Nephron progenitor cell (in vitro differentiated cells): ENCODE measurements at regions not wholly inside any gene's neighbourhood (a gene's known extent, or its start where the extent isn't known, plus 50 kb on each side); places are given as distances from the start of the nearest gene placed in this dataset.
"Not testable (repeated sequence)": the region's sequence is repeated elsewhere in the genome, so short reads cannot be mapped to it uniquely, and the experiment has no call there.

Experiments
- DNase-seq: peaks from one replicate; pipeline ENCODE4 v3.0.0; 2021
- H3K27ac Mint-ChIP-seq: 2 replicates; pipeline ENCODE4 v1.8.0; 2021; ENCODE audit warnings: mild to moderate bottlenecking, moderate library complexity, mixed read lengths
- H3K27me3 Mint-ChIP-seq: 2 replicates; pipeline ENCODE4 v1.8.0; 2021; ENCODE audit warnings: mild to moderate bottlenecking, low read depth, mixed read lengths; ENCODE audit not compliant: poor library complexity
- H3K36me3 Mint-ChIP-seq: 2 replicates; pipeline ENCODE4 v1.8.0; 2021; ENCODE audit warnings: low read depth, mixed read lengths
- H3K4me1 Mint-ChIP-seq: 2 replicates; pipeline ENCODE4 v1.8.0; 2021; ENCODE audit warnings: mixed read lengths
- H3K4me3 Mint-ChIP-seq: 2 replicates; pipeline ENCODE4 v1.8.0; 2021; ENCODE audit warnings: mild to moderate bottlenecking, moderate library complexity, mixed read lengths
- H3K9me3 Mint-ChIP-seq: 2 replicates; pipeline ENCODE4 v1.8.0; 2021; ENCODE audit warnings: mild to moderate bottlenecking, moderate library complexity, mixed read lengths

DNA sequence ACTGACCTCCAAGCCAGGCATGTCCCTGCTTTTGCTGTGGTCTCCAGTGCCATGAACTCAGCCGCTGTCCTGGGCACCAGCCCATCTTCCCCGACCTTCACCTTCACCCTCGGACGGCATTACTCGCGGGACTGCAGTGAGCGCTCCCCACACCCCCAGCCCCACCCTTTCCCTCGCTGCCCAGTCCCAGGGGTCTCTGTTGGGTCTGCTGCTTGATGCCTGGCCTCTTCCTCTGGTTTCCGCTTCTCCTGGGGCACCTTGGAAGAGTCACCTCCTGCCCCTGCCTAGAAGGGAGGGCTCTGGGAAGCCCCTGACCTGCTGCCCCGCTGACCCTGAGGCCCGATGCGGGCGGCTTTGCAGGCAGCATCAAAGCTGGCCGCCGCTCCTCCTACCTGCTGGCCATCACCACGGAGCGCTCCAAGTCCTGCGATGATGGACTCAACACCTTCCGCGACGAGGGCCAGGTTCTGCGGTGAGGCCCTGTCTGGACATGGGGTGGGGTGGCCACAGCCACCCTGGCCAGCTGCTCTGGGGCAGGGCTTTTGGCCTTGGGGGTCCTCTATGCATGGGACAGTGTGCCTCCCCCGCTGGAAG is 102.3 kb downstream of the ZNF267 start:
- not testable (repeated sequence) for H3K4me1 Mint-ChIP-seq, H3K36me3 Mint-ChIP-seq, DNase-seq, H3K4me3 Mint-ChIP-seq, H3K27ac Mint-ChIP-seq, H3K27me3 Mint-ChIP-seq
- peaks cover 29% of the 10 kb centered on the region for H3K9me3 Mint-ChIP-seq

DNA sequence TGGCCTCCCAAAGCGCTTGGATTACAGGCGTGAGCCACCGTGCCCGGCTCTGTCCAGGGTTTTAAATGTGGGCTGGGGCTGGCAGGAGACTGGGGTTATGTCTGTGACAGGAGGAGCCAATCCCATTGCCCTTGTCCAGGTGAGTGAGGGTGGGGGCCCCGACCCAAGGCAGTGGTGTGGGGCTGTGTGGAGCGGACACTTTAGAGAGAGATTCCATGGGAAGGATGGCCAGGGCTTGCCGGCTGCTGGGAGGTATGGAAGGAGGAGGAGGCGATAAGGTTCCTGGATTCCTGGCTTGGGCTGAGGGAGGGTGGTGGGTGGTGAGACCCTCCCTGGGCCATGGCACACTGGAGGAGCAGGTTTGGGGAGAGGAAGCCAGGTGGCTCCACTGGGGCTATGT is 104.9 kb downstream of the ZNF267 start:
- H3K27ac Mint-ChIP-seq, H3K27me3 Mint-ChIP-seq, H3K4me1 Mint-ChIP-seq, H3K36me3 Mint-ChIP-seq, H3K4me3 Mint-ChIP-seq, DNase-seq: not testable (repeated sequence)
- peaks cover 33% of the 10 kb centered on the region for H3K9me3 Mint-ChIP-seq

DNA sequence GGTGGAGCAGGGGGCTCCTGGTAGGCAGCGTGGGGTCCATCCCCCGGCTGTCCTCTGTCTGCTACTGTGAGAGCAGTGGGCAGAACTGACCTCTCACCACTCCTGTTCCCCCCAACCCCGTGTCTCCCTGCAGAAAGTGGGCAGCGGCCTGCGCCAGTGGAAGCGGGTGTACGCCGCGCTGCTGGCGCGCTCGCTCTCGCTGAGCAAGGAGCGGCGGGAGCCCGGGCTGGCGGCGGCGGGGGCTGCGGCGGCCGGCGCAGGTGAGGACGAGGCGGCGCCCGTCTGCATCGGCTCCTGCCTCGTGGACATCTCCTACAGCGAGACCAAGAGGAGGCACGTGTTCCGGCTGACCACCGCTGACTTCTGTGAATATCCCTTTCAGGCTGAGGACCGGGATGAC is 108.1 kb downstream of the ZNF267 start:
- H3K27me3 Mint-ChIP-seq, H3K4me3 Mint-ChIP-seq, H3K4me1 Mint-ChIP-seq, DNase-seq, H3K27ac Mint-ChIP-seq, H3K36me3 Mint-ChIP-seq: not testable (repeated sequence)
- H3K9me3 Mint-ChIP-seq: peaks cover 31% of the 10 kb centered on the region

DNA sequence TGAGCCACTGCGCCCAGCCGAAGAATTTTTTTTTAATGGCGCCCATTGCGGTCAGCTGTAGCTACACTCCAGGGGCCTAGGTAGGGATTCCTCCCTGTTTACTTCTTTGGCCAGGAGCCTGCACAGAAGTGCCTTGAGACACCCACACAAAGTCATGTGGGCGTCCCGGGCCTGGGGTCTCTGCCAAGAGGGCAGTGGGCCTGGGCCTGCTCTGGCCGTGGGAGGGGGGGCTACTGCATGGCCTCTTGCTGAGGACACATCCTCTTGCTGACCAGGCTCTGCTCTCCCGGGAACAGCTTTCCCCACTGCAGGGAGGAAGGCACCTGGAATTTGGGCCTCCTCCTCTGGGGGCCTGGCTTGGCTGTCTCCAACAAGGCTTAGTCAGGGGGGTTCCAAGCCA is 109.4 kb downstream of the ZNF267 start:
- H3K36me3 Mint-ChIP-seq, H3K27ac Mint-ChIP-seq, H3K27me3 Mint-ChIP-seq, H3K4me3 Mint-ChIP-seq, DNase-seq, H3K4me1 Mint-ChIP-seq: not testable (repeated sequence)
- H3K9me3 Mint-ChIP-seq: peaks cover 30% of the 10 kb centered on the region

DNA sequence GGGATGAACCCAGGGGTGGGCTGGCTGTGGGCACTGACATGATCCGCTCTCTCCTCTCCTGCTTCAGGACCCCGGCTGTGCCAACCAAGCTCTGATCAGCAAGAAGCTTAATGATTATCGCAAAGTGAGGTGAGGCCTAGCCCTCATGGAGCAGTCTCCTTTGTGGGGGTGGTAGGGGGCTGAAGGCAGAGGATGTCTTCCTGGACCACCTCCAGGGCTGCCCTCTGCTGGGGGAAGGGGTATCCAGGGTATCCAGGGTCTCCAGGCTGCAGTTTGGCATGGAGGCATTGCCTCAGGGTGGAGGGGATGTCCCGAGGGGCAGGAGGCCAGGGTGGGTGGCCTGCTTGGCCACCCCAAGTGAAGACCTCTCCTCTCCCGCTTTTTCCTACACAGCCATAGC is 110.1 kb downstream of the ZNF267 start:
- H3K36me3 Mint-ChIP-seq, DNase-seq, H3K4me1 Mint-ChIP-seq, H3K27ac Mint-ChIP-seq, H3K27me3 Mint-ChIP-seq, H3K4me3 Mint-ChIP-seq: not testable (repeated sequence)
- peaks cover 29% of the 10 kb centered on the region for H3K9me3 Mint-ChIP-seq

DNA sequence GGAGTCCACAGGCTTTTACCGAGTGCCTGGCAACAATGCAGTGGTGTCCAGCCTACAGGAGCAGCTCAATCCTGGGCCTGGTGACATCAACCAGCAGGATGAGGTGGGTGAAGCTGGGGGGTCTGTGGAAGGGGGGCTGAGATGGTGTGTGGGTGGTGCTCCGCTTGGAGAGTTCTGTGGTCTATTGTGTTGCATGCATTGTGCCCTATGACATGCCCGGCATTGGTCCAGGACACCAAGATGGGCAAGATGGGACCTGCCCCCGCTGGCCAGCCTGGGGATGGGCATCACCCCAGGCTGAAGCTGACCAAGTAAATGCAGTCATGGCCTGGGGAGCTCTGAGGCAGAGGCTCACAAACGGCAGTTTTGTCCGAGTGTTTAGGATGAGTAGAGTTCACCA is 113.3 kb downstream of the ZNF267 start:
- H3K27me3 Mint-ChIP-seq, DNase-seq, H3K4me3 Mint-ChIP-seq, H3K27ac Mint-ChIP-seq, H3K4me1 Mint-ChIP-seq, H3K36me3 Mint-ChIP-seq: not testable (repeated sequence)
- H3K9me3 Mint-ChIP-seq: peaks cover 19% of the 10 kb centered on the region

DNA sequence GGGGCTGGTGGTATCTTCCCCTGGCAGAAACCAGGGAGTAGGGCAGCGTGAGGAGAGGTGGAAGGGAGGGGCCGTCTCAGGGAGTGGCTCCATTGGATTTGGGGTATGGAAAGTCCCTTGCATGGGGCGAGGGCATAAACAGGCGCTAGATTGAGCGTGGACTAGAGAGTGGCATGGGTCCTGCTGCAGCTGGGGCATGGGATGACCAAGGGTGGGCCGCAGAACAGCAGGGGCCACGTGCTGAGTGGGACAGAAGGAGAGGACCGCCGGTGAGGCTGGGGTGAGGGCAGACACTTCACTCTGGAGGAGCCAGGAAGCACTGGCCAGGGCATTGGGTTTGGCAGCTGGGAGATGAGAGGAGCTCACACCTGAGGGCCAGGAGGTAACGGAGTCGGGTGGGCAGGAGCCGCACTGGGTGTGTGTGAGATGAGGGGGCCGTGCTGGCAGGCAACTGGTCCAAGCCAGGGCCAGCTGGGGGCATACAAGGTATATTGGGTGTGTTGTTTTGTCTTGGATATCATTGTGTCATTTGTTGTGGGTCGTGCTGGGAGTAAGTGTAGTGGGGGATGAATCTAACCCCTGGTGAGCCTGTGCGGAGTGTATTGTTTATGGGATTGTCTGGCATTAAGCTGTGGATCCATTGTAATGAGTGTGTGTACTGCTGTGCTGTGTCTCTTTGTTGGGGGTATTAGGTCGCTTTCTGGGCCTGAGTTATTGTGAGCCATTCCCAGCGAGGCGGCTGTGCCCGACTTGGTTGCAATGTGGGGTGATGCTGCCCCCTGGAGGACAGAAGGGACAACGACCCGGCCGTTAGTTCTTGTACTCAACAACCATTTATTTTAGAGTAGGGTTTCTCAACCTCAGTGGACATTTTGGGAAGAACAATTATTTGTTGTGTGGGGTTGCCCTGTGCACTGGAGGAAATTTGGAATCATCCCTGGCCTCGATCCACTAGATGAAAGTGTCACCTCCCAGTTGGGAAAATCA is 115.3 kb downstream of the ZNF267 start:
- not testable (repeated sequence) for H3K4me1 Mint-ChIP-seq, H3K4me3 Mint-ChIP-seq, H3K27me3 Mint-ChIP-seq, DNase-seq, H3K27ac Mint-ChIP-seq, H3K36me3 Mint-ChIP-seq
- H3K9me3 Mint-ChIP-seq: peaks cover 19% of the 10 kb centered on the region

DNA sequence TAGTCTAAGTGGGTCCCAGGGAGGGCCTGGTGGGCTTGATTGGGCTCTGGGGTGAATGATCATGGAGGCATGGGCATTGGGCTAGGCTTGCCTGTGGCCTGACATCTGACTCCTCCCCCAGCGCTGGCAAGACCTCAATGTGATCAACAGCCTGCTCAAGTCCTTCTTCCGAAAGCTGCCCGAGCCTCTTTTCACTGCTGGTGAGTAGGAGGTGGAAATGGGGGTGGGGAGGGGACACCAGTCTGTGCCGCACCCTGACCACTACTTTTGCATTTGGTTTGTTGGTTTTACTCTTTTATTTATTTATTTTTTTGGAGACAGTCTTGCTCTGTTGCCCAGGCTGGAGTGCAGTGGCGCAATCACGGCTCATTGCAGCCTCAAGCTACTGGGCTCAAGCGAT is 116.7 kb downstream of the ZNF267 start:
- DNase-seq, H3K4me3 Mint-ChIP-seq, H3K4me1 Mint-ChIP-seq, H3K27me3 Mint-ChIP-seq, H3K36me3 Mint-ChIP-seq, H3K27ac Mint-ChIP-seq: not testable (repeated sequence)
- H3K9me3 Mint-ChIP-seq: peaks cover 22% of the 10 kb centered on the region

DNA sequence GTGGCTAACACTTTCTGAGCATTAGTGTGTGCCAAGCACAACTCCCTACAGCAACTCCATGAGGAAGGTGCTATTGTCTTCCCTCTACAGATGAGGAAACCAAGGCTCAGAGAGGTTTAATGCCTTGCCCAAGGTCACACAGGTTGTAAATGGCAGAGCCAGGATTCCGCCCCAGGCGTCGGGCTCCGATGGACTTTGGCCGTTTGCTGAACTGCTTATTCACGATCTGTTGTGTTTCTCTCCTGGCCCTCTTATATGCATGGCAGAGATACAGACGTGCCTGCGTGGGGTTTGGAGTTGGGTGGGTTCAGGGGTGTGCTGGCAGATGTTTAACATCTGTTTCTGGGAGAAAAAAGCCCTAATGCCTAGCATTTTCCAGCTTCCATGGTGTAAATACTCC is 117.4 kb downstream of the ZNF267 start:
- H3K27ac Mint-ChIP-seq, H3K4me3 Mint-ChIP-seq, H3K36me3 Mint-ChIP-seq, DNase-seq, H3K27me3 Mint-ChIP-seq, H3K4me1 Mint-ChIP-seq: not testable (repeated sequence)
- H3K9me3 Mint-ChIP-seq: peaks cover 22% of the 10 kb centered on the region

DNA sequence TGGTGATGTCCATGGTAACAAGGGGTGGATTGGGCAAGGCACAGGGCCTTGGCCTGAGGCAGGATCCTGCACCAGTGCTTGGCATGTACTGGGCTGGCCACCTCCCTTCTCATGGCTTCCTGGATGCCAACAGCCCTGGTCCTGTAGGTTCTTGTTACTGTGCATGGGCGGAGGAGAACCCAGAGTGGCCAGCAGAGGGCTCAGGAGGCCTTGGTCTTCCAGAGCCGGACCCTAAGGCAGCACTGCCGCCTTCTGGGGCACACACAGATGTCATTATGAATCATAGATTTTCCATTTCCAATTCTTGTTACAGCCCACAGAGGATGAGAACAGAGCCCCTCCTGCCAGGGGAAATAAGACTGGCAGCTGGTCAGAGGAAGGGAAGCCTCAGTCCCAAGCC is 122.7 kb downstream of the ZNF267 start:
- DNase-seq, H3K36me3 Mint-ChIP-seq, H3K27me3 Mint-ChIP-seq, H3K27ac Mint-ChIP-seq, H3K4me3 Mint-ChIP-seq, H3K4me1 Mint-ChIP-seq: not testable (repeated sequence)
- H3K9me3 Mint-ChIP-seq: peaks cover 30% of the 10 kb centered on the region

DNA sequence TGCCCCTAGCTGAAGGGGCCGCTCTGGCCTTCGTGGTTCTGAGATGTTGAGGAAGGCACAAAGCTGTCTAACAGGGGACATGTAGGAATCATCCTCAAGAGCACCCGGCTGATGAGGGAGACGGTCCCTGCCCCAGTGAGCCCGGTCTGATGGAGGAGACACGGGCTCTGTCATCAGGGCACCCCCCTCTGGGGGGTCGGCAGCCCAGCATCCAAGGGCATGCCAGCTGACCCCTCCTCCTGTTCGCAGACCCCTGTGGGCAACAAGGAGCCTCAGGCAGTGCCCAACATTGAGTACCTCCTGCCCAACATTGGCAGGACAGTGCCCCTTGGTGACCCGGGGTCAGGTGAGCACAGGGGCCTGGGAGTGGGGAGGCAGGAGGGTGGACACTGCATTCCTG is 128.9 kb downstream of the ZNF267 start:
- not testable (repeated sequence) for H3K4me3 Mint-ChIP-seq, H3K27me3 Mint-ChIP-seq, H3K4me1 Mint-ChIP-seq, DNase-seq, H3K36me3 Mint-ChIP-seq, H3K27ac Mint-ChIP-seq
- H3K9me3 Mint-ChIP-seq: peaks cover 56% of the 10 kb centered on the region

DNA sequence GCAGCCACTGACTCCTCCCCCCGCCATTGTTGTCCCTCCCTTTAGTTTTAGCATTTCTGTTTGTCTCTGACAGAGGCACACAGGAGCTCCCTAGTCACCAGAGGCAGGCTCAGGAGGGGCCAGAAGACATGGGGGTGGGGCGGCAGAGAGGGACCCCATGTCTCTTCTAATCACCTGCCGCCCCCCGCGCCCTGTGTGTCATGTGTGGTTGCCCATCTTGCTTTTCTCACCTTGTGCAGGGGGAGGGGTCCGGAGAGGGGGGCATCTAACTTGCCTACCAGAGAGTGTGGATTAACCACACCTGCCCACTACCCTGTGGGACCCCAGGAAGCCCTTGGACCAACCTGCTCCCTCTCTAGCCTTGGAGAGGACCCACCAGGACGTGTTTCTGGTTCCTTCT is 130.2 kb downstream of the ZNF267 start:
- H3K4me3 Mint-ChIP-seq, H3K27me3 Mint-ChIP-seq, DNase-seq, H3K36me3 Mint-ChIP-seq, H3K4me1 Mint-ChIP-seq, H3K27ac Mint-ChIP-seq: not testable (repeated sequence)
- peaks cover 55% of the 10 kb centered on the region for H3K9me3 Mint-ChIP-seq

DNA sequence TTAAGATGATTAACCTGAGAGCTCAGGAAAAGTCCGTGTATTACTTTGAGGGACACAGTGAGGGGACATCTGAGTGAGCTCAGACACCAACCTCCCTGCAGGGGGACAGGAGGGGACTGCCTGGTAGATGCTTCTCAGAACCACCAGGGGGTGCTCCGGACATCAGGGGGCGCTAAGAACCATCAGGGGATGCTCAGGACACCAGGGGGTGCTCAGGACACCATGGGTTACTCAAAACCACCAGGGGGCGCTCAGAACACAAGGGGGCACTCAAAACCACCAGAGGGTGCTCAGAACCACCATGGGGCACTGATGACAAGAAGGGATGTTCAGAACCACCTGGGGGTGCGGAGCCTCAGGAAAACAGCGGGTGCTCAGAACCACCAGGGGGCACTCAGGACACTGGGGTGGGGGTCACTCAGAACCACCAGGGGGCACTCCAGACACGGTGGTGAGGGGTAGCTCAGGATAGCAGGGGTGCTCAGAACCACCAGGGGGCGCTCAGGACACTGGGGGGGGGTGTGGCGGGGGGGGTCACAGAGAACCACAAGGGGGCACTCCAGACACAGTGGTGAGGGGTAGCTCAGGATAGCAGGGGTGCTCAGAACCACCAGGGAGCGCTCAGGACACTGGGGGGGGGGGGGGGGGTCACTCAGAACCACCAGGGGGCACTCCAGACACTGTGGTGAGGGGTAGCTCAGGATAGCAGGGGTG is 165.3 kb downstream of the ZNF267 start:
- H3K27ac Mint-ChIP-seq: not testable (repeated sequence)

DNA sequence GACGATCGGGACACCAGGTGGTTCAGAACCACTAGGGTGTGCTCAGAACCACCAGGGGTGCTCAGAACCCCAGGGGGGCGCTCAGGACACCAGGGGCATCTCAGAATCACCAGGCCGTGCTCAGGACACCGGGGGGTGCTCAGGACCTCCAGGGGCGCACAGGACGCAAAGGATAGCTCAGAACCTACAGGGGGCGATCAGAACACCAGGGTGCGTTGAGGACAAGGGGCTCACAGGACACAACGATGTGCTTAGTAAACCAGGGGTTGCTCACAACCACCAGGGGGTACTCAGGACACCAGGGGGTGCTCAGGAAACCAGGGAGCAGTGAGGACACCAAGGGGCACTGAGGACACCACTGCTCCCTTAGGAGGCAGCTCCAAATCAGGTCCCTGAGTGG is 166.3 kb downstream of the ZNF267 start:
- DNase-seq, H3K4me3 Mint-ChIP-seq, H3K9me3 Mint-ChIP-seq, H3K36me3 Mint-ChIP-seq, H3K27me3 Mint-ChIP-seq, H3K4me1 Mint-ChIP-seq, H3K27ac Mint-ChIP-seq: not testable (repeated sequence)

More for the DNA sequence above, 165.3 kb downstream of the ZNF267 start:
- DNase-seq: peak; percentile 0
- not testable (repeated sequence) for H3K4me1 Mint-ChIP-seq, H3K4me3 Mint-ChIP-seq, H3K36me3 Mint-ChIP-seq, H3K27me3 Mint-ChIP-seq, H3K9me3 Mint-ChIP-seq
